HG02885 (cell line): ENCODE measurements at regions not wholly inside any gene's neighbourhood (a gene's known extent, or its start where the extent isn't known, plus 50 kb on each side); places are given as distances from the start of the nearest gene placed in this dataset.
"Not testable (repeated sequence)": the region's sequence is repeated elsewhere in the genome, so short reads cannot be mapped to it uniquely, and the experiment has no call there.

Experiments used
- ATAC-seq: cut with Tn5 transposase; IDR thresholded peaks from one replicate; pipeline ENCODE4 v1.9.1; 2021; ENCODE audit warnings: mild to moderate bottlenecking; ENCODE audit not compliant: unreplicated experiment, poor library complexity

DNA sequence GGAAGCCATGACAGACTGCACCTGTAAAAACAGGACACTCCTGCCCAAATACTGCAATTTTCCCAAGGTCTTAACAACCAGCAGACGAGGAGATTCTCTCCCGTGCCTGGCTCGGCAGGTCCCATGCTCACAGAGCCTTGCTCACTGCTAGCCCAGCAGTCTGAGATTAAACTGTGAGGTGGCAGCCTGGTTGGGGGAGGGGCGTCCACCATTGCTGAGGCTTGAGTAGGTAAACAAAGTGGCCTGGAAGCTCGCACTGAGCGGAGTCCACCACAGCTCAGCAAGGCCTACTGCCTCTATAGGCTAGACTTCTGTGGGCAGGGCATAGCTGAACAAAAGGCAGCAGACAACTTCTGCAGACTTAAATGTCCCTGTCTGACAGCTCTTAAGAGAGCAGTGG is 80.3 kb downstream of the ANXA5 start:
- not testable (repeated sequence) for ATAC-seq

DNA sequence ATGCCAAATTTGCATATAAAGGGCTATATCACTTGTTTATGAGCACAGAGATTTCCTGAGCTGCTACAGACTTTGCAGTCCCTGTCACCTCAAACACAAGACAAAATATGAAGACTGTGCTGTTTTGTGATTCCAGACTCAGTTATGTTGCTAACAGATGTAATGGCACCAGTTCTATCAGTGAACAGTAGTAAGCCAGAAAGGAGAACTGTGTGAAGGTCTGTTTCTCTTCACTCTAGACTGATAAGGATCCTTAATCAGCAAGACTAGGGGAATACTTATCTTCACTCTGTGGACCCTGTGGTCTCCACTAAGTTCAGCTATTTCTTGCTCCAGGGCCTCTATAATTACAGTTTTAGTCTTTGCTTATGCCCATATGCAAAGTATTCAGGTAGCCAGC is 82.7 kb downstream of the ANXA5 start:
- no peak for ATAC-seq

DNA sequence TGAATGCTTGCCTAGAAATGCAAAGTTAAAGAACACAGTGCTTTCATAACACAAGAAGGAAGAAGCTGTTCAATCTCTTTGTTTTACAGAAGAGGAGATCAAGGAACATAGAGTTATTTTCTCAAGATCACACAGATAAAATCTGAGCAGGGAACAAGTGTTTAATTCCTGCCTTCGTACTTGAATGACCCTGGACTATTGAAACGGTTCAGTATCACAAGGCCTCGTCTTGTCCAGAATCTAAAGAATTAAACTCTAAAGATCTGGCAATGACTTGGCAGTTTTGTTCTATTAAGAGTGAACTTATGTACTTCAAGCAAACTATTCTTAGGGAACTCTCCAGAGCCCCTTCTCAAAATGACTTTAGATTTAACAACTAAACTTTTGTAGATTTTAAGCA is 97.7 kb downstream of the ANXA5 start:
- no peak for ATAC-seq

DNA sequence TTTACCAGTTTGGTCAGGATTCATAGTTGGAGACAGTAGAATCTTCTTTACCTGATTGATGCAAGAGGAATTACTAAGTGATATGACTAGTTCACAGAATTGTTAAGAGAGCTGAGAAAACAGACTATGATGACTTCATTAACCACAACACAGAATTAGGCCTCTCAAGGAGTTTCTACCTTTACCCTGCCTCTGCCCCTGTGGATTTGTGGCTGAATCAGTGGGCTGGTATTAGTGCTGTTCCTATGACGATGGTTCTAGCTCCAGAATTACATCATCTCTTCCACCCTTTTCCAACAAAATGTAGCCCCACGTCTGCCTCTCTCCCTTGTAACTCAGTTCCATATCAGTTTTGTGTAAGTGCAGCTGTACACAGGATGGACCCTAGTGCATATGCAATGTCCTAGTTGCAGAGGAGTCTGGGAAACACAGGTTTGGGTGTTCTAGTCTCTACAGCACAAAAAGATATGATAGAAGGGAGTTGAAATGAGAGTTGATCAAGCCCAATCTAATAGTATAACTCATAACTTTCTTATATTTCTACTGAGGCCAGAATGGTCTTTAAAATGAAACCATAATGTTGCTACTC is 99.3 kb downstream of the ANXA5 start:
- ATAC-seq: peak; percentile 95

DNA sequence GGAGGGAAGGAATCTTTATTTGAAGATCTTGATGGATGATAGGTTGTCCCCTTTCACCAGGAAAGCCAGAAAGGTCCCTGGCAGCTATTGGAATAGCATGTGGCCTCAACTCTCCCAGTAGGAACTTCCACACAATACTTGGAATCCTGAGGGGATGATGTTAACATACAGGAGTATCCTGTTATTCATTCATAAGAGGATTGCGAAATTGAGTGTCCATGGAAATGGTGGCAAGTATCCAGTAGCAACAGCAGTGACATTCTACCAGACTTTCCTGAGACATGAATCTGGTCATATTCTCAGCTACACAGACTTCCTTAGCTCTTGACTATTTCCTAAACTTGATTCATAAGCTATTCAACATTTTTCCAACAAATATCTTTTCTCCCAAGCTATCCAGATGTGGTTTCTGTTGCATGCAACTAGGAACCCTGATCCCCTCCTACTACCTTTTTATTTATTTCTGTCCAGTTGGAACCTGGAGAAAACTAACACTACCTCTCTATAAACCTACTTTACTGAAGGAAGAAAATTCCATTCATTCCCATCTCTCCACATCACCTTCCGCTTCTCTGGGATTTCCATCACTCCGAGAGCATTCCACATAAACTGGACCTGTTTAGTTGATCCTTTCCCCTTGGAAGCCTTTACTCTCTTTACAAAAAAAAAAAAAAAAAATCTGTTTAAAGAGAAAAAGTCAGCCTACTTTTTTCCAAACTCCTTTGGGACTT is 101.8 kb downstream of the ANXA5 start:
- ATAC-seq: no peak

DNA sequence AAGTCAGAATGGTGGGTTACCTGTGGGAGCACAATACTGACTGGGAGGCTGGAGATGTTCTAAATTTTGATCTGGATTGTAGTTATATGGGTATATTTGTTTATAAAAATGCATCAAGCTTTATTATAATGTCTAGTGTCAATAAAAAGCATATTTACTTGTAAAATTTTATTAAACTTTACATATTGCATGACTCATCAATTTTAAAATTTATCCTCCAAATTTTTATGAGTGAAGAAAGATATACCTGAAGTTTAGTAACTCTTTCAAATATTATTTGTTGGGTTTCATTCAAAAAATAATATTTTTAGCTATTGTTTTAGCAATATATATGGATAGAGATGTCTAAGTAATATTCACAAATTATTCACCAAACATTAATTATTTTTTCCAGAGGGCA is 103.0 kb downstream of the ANXA5 start:
- ATAC-seq: no peak

DNA sequence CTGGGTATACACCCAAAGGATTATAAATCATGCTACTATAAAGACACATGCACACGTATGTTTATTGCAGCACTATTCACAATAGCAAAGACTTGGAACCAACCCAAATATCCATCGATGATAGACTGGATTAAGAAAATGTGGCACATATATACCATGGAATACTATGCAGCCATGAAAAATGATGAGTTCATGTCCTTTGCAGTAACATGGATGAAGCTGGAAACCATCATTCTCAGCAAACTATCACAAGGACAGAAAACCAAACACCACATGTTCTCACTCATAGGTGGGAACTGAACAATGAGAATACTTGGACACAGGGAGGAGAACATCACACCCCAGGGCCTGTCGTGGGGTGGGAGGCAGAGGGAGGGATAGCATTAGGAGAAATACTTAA is 104.5 kb downstream of the ANXA5 start:
- ATAC-seq: not testable (repeated sequence)

DNA sequence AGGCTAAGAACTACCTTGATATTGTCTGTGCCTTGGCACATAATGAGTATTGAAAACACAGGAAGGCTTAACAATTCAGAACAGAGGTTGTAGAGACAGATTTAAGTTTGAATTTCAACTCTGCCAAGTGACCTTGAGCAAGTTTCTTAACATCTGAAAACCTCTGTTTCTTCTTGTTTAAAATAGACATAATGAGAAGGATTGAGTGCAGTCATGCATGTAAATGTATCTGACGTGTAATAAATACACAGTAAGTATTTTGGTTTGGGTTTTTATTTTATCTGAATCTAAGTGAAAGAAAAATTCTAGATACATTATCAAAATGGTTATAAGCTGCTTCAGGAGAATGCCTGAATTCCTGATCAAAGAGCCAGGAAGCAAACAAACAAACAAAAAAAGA is 111.9 kb downstream of the ANXA5 start:
- ATAC-seq: no peak

DNA sequence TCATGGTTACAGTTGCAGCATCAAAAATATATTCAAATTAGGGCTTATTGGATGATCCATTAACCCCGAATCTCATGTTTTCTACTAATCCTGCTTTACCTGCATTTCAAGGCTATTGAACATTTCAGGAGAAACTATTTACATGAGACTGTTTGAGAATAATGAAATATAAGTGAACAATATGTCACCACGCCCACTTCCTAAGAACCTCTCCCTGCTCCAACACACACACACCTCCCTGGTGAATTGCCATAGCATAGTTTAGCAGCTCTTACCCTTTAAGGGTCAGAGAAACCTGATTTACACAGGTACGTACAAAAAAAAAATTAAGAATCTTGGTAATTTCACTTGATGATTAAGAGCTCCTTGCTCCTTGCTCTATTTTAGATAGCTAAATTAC is 113.4 kb downstream of the ANXA5 start:
- no peak for ATAC-seq

DNA sequence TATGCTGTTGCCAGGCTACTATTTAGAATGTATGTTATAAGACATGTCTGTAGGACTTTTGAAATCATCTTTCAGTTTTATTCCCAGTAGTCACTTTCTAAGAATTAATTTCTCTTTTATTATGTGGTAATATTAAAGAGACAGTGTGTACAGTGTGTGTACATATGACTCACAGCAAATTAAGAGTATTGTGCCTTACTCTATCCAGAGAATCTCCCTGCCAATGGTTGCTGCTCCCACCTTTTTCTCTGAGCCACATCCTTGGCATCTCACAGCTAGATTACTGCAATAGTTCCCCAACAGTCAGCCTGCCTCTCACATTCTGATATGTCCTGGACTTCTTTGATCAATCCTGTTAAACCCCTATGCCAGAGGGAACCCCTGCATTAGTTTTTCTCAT is 114.5 kb downstream of the ANXA5 start:
- no peak for ATAC-seq

DNA sequence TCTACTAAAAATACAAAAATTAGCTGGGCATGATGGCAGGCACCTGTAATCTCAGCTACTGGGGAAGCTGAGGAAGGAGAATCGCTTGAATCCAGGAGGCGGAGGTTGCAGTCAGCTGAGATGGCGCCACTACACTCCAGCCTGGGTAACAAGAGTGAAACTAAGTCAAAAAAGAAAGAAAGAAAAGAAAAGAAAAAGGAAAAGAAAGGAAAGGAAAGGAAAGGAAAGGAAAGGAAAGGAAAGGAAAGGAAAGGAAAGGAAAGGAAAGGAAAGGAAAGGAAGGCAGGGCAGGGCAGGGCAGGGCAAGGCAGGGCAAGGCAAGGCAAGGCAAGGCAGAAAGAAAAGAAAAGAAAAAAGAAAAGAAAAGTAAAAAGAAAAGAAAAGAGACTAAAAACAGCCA is 121.4 kb downstream of the ANXA5 start:
- not testable (repeated sequence) for ATAC-seq

DNA sequence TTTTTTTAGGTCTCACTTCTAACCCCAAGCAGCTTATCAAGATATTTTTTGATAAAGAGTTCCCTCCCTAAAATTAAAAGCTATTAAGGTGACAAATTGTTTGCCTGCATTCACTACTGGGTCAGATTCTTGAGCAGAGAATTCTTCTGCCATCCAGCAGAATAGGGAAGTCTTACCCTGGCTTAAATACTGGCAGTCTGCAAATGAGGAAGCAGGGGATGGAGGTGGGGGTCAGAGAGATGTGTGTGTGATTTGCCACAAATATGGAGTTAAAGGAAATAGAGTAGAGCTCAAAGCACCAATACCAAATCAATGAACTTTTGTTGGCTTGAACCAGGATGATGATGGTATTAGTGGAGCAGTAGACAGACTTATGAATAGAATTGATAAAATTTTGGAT is 122.2 kb downstream of the ANXA5 start:
- ATAC-seq: no peak

DNA sequence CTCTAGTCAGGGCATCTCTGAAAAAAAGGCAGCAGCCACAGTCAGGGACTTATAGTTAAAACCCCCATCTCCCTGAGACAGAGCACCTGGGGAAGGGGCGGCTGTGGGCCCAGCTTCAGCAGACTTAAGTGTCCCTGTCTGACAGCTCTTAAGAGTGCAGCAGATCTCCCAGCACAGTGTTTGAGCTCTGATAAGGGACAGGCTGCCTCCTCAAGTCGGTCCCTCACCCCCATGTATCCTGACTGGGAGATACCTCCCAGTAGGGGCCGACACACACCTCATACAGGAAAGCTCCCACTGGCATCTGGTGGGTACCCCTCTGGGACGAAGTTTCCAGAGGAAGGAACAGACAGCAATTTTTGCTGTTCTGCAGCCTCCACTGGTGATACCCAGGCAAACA is 129.0 kb downstream of the ANXA5 start:
- no peak for ATAC-seq

DNA sequence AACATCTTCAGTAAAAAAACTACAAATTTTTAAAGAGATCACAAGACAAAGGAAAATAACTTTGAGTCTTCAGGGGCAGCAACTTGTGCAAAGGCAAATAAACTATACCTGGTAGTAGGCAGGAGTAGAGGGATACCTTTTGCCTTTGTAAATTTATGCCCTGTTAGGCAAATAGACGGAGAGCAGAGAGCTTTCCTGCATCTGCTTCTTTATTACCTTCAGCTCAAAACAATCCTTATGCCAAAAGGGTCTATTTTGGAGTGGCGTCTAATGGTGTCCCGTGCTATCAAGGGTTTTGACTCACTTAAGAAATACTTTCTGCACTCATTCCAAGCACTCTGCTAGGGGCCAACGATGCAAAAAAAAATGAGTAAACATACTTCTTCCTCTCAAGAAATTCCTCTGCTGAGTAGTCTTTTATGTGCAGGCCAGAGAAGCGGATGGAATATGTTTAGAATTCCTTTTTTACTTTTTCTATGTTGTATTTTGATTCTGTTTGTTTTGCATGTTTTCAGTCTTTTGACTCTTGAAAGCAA is 131.9 kb downstream of the ANXA5 start:
- no peak for ATAC-seq

DNA sequence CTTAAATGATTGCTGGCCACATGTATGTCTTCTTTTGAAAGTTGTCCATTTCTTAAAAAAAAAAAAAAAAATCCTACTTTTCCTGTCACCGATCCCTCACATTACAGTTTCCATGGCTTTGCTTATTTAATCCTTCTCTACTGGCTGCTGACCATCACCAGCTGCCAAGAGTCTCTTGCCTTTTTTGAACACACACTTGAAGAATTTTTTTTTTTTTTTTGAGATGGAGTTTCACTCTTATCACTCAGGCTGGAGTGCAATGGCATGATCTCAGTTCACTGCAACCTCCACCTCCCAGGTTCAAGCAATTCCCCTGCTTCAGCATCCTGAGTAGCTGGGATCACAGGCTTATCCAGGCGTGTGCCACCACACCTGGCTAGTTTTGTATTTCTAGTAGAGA is 134.0 kb downstream of the ANXA5 start:
- no peak for ATAC-seq

DNA sequence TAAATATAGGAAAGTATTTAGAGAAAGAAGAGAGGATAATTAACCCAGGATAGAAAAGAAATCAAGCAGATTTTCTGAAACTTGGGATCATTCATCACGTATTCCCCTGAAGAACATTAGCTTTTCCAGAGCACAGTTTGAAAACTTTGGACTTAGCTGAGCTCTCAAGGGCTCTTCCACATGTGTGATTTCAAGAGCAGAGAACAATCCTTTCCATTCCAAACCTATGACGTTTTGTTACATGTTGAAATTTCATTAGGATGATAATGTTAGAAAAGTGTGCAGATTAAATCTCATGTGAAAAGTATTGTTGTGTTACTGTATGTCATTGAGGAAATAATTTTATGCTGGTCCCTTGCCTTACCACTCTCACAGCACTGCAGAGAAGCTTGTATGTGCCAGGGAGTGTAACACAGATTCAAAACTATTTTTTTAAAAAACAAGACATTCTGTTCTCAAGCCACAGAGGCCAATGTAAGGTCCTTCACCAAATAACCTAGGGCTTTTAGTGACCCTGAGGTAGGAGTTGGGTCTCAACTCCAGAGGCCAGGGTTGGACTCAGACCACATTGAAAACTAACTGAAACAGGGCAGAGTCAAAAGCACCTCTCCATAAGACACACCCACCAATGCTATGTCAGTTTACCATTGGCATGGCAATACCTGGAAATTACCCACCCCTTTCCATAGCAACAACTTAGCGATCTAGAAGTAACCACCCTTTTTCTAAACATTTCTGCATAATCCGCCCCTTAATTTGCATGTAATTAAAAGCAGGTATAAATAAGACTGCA is 141.3 kb downstream of the ANXA5 start:
- no peak for ATAC-seq

DNA sequence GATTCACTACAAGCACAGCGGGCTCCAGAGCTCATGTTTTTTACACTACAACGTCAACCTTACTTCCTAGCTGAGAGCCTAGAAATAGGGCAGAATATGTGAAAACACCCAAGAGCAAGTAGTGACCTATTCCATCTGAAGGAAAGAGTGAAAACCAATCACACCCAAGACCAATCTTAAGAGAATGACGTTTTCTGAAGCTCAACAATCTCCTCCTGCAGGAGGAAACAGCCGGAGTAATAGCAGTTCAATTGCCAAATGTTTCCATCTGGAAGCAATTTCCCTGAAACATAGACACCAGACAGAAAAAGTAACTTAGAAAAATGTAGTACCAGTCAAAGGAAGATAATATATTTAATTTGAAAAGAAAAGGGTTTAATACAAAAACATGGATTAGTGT is 142.4 kb downstream of the ANXA5 start:
- ATAC-seq: no peak

DNA sequence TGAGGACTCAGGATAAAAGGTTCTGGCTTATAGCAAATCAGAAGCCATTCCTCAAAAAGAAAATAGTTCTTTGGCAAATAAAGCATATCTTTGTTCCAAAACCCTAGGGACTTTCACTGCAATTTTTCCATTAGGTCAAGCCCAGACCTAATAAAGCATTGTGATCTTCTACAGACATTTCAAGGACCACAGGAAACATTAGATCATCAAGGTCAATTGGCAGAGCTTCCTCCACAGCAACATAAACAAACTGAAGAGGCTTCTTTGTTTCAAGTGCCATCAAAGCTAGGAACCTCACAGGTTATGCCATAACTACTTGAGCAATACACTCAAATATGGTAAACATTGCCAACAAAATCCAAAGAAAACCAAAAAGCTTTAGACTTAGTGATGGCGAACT is 144.9 kb downstream of the ANXA5 start:
- no peak for ATAC-seq

DNA sequence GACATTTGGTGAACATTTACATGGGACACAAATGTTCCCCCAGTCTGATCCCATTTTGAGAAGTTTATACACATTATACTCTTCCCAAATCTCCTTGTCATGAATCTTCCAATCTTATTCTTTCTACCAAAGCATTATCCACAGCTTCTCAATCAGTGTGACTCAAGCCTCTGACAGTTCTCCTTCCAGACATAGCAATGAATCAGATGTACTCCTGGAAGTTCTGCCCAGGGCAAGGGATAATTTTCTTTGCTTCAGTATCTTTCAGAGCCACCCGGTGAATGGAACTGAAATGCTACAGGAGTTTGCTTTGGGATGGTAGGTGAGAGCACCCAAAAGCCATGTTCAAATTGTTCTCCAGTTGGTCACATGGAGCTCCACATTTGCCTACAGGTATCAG is 145.5 kb downstream of the ANXA5 start:
- no peak for ATAC-seq

DNA sequence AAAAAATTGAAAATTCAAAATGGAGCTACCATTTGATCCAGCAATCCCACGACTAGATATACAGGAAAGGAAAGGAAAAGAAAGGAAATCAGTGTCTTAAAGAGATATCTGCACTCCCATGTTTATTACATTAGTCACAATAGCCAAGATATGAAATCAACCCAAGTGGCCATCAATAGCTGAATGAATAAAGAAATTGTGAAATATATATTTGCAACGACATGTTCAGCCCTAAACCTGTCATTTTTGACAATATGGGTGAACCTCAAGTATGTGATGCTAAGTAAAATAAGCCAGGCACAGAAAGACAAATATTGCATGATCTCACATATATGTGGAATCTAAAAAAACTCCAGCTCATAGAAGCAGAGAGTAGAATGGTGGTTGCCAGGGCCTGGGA is 155.1 kb downstream of the ANXA5 start:
- no peak for ATAC-seq

DNA sequence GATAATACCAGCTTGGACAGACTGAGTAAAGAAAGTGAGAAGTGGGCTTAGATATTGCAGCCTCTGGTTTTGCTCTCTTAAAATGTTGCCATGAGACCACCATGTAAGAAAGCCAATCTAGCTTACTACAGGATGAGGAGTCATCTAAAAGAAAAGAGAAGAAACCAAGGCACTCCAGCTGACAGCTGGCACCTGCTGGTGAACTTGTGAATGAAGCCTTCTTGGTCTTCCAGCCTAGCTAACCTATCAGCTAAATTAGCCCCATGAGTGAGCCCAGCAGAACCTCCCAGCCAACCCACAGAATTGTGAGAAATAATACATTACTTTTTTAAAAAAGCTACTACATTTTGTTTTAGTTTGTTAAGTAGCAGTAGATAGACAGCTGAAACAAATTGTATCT is 154.5 kb upstream of the QRFPR start:
- no peak for ATAC-seq
